Muscle layer of duodenum (tissue), 2 donors: ENCODE measurements at regions not wholly inside any gene's neighbourhood (a gene's known extent, or its start where the extent isn't known, plus 50 kb on each side); places are given as distances from the start of the nearest gene placed in this dataset.

Experiments used
- H3K27ac ChIP-seq: one replicate; pipeline ENCODE4 v1.7.0; 2013; ENCODE audit warnings: mild to moderate bottlenecking, low read length
- H3K27me3 ChIP-seq: one replicate; pipeline ENCODE4 v1.7.0; 2013; ENCODE audit warnings: low read depth, mild to moderate bottlenecking, control low read depth, low read length
- H3K36me3 ChIP-seq, 2 donors: one replicate each; pipeline ENCODE4 v1.7.0; 2013; ENCODE audit warnings: low read length in 2 of 2, control low read depth in 1 of 2, mild to moderate bottlenecking in 1 of 2; ENCODE audit not compliant: insufficient read depth in 2 of 2, control insufficient read depth in 1 of 2
- H3K4me1 ChIP-seq, 2 donors: one replicate each; pipeline ENCODE4 v1.7.0; 2013; ENCODE audit warnings: low read length in 2 of 2, mild to moderate bottlenecking in 2 of 2, control low read depth in 1 of 2, moderate library complexity in 1 of 2; ENCODE audit not compliant: insufficient read depth in 2 of 2, control insufficient read depth in 1 of 2
- H3K4me3 ChIP-seq, 2 donors: one replicate each; pipeline ENCODE4 v1.7.0; 2013; ENCODE audit warnings: low read length in 2 of 2, low read depth in 1 of 2, mild to moderate bottlenecking in 1 of 2
- H3K9me3 ChIP-seq, 2 donors: one replicate each; pipeline ENCODE4 v1.7.0; 2013; ENCODE audit warnings: low read length in 2 of 2, control low read depth in 1 of 2, mild to moderate bottlenecking in 1 of 2; ENCODE audit not compliant: control insufficient read depth in 1 of 2
- donor health status: healthy.

DNA sequence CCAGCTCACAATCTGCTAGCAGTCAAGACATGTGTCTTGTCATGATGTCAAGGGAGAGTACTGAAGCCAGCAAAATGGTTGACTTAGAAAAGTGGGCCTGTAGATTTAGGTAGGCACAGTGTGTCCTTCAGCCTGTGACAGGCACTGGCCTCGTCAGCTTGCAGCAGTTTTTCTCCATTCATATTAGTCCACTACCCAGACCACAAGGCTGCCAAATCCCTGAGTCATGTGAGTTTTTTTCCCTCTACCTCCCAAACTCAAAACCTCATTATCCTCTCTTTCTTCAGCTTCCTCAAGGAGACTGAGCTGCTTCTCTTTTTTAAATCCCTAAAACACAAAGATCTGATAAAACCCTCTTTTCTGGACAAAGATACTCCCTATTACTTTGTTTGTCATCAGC is 102.6 kb upstream of the HS3ST3A1 start:
- H3K4me1 ChIP-seq: no peaks in the 10 kb centered on the region
- no peaks in the 10 kb centered on the region for H3K36me3 ChIP-seq
- H3K9me3 ChIP-seq: no peaks in the 10 kb centered on the region

DNA sequence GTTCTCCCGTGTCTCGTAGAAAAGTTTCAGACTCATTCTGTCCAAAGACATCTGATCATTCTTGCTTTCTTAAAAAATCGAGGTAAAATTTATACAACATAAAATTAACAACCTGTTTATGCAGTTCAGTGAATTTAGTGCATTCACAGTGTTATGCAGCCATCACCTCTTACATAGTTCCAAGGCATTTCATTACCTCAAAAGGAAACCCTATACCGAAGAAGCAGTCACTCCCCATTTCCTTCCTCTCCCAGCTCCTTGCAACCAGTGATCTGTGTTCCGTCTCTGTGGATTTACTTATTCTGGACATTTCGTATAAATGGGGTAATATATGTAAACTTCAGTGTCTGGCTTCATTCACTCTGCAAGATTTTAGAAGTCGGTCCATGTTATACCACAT is 103.5 kb upstream of the HS3ST3A1 start:
- no peaks in the 10 kb centered on the region for H3K36me3 ChIP-seq
- no peak overlapping the region for H3K27ac ChIP-seq
- no peaks in the 10 kb centered on the region for H3K9me3 ChIP-seq
- H3K4me1 ChIP-seq: no peaks in the 10 kb centered on the region
- no peaks in the 10 kb centered on the region for H3K27me3 ChIP-seq
- H3K4me3 ChIP-seq: no peak overlapping the region

More for the DNA sequence above, 102.6 kb upstream of the HS3ST3A1 start:
- H3K4me3 ChIP-seq: no peak overlapping the region
- H3K27me3 ChIP-seq: no peaks in the 10 kb centered on the region
- H3K27ac ChIP-seq: no peak overlapping the region

DNA sequence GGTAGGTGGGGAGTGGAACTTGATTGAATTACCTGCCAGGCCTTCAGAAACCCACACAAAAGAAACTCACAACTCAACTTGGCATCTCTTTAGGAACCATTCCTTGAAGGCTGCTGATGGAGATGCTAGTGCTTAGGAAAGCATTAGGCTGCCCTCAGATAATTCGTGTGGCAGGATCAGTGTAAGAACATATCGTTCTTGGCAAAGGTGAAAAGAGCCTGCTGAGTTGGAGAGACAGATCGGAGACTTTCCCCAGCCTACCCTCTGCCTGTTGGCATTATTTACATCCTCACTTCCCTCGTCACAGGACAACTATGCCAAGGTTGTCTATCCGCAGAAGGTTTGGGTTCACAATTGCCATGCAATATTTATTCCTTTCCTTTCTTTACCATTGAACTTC is 120.0 kb upstream of the HS3ST3A1 start:
- H3K4me1 ChIP-seq: no peaks in the 10 kb centered on the region
- H3K27me3 ChIP-seq: no peaks in the 10 kb centered on the region
- no peak overlapping the region for H3K4me3 ChIP-seq
- no peak overlapping the region for H3K27ac ChIP-seq
- no peaks in the 10 kb centered on the region for H3K36me3 ChIP-seq
- H3K9me3 ChIP-seq: no peaks in the 10 kb centered on the region

DNA sequence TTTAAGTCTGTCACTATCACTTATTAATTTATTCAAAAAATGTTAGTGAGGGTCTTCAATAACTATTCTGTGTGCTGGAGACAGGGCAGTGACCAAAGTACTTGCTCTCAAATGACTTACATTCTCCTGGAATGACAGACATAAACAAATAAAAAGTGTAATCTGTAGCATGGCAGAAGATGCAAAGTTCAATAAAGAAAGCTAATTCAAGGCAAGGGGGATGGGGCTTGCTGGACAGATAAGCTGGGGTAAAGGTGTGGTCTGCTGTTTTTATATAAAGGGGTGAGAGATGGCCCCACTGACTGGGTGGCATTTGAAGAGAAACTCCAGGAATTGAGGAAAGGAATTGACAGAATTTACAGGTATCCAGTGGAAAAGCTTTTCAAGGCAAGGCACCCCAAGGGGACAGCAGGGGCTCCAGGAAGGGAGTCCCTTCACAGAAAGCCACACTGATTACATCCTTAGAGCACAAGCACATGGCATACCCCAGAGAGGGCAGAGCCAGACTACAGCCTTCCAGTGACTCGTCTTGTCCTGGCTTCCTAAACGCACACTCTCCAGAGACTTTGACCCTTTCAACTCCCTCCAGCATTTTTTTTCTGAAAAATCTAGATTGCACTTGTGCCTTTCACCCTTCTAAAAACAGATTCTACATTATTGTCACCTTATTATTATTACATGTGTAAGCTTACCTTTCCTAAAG is 123.7 kb upstream of the HS3ST3A1 start:
- H3K27me3 ChIP-seq: no peaks in the 10 kb centered on the region
- H3K27ac ChIP-seq: no peak overlapping the region
- H3K9me3 ChIP-seq: no peaks in the 10 kb centered on the region
- no peak overlapping the region for H3K4me3 ChIP-seq
- H3K4me1 ChIP-seq: no peaks in the 10 kb centered on the region
- H3K36me3 ChIP-seq: no peaks in the 10 kb centered on the region

DNA sequence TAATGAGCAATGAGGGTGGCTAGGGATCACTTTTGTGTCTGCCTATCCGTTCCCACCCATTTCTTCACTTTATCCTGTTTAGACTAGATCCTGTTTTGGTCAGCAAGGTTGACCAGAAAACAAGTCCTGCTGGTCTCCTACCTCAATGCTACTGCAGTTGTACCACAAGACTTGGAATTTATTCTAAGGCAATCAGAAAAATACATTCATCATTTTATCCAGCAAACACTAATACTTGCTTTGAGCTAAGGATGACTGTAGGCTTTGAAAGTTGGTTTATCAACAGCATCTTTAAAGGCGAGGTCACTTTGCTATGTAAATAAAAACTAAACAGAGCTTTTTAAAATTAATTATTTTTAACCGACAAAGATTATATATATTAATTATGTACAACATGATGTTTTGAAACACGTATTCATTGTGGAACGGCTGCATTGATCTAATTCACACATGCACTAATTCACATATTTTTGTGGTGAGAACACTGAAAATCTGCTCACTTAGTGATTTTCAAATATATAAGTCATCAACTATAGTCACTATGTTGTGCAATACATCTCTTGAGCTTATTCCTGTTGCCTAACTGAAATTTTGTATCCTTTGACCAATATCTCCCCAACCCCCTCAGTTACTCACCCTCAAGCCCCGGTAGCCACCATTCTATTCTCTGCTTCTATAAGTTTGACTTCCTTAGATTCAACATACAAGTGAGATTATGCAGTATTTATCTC is 125.9 kb upstream of the HS3ST3A1 start:
- Histone ChIP-seq H3K36me3 (no peaks in the 10 kb centered on the region), H3K27ac (no peak overlapping the region), H3K4me3 (no peak overlapping the region), H3K27me3 (no peaks in the 10 kb centered on the region), H3K4me1 (no peaks in the 10 kb centered on the region), H3K9me3 (no peaks in the 10 kb centered on the region)

DNA sequence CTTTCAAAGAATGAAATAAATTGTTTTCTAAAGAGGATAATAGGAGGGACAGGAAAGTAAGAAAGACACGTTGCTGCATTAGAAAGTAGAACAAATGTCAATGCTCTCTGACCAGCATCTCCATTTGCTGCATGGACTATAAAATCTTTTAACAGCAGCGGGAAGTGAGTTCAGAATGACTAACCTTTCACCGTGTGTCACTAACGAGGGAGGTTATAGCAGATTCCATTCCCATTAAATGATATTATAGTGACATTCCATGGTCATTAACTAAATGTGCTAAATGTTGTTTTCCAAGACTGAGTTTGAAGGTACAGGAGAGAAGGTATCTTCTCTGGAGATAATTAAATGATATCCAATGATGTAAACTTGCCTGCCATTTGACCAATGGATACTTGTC is 127.1 kb upstream of the HS3ST3A1 start:
- Histone ChIP-seq H3K27me3 (no peaks in the 10 kb centered on the region), H3K27ac (no peak overlapping the region), H3K9me3 (no peaks in the 10 kb centered on the region), H3K4me3 (no peak overlapping the region), H3K4me1 (no peaks in the 10 kb centered on the region), H3K36me3 (no peaks in the 10 kb centered on the region)

DNA sequence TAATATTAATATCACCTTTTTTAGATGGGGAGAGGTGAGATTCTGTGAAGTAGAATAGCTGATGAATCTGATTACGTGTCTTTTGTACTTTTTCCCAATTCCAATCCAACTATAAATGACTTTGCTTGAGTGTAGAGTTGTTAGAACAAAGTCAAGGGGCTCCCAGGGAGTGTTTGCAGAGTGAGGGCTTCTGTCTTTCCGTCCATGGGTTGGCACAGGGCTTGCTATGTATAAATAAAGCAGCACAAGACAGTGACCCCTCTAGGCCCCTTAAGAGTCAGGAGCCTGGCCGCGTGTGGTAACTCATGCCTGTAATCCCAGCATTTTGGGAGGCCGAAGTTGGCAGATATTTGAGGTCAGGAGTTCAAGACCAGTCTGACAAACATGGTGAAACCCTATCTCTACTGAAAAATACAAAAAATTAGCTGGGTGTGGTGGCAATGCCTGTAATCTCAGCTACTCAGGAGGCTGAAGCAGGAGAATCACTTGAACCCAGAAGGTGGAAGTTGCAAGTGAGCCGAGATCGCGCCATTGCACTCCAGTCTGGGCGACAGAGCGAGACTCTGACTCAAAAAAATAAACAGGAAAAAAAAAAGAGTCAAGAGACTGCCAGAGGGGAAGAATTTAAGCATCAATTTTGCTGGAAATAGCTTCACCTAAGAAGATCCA is 127.9 kb upstream of the HS3ST3A1 start:
- Histone ChIP-seq H3K9me3 (no peaks in the 10 kb centered on the region), H3K4me3 (no peak overlapping the region), H3K27me3 (no peaks in the 10 kb centered on the region), H3K4me1 (no peaks in the 10 kb centered on the region), H3K36me3 (no peaks in the 10 kb centered on the region), H3K27ac (no peak overlapping the region)

DNA sequence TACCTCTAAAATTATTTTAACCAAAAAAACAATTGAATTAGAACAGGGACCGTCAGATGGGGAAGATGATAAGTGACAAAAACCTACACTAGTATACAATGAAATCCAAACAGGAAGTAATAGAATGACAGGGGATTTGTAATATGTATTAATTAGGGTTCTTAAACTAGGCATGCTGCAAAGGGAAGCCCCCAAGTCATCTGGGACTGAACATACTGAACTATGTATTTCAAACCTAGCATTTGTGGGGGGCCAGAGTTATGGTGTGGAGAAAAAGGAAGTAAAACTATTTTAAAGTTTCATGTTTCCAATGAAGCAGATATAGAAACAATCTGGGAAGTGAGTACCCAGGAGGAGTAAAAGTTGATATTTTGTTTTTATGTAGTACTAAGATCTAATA is 133.2 kb upstream of the HS3ST3A1 start:
- Histone ChIP-seq H3K36me3 (no peaks in the 10 kb centered on the region), H3K9me3 (no peaks in the 10 kb centered on the region), H3K27ac (no peak overlapping the region), H3K27me3 (no peaks in the 10 kb centered on the region), H3K4me3 (no peak overlapping the region), H3K4me1 (no peaks in the 10 kb centered on the region)

DNA sequence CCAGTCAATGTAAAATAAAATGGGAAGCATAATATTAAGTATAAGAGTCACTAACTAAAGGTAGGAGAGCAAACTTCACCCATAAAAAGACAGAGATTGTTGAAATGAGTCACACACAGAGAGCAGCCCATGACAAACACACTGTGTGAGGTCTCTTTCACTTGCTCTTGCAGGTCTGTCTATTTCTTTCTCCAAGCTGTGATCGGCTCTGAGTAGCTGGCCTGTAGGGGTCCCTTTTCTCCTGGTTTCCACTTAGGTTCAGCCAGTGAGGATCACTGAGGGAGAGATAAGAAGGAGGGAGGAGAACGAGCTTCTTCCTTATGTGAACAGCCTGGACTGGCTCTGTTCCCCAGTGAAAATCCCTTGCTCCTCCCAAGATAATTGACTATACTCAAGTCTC is 133.7 kb upstream of the HS3ST3A1 start:
- no peaks in the 10 kb centered on the region for H3K27me3 ChIP-seq

DNA sequence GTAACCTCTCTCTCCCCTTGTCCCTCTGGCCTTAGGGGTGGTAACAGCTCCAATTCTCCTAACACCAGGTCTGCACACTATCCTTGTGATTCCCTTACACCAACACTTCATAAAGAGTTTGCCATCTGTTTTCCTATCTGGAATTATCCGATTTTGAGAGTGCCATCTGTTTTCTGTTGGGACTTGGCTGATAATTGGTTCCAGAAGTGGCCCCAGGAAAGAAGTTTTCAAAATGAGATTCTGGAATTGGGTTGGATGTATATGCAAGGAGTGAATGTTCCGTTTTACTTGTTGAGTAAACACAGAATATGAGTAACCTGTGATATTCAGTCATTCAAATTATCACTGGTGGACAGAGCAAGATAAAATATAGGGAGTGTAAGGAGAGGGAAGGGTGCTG is 134.1 kb upstream of the HS3ST3A1 start:
- no peaks in the 10 kb centered on the region for H3K36me3 ChIP-seq
- H3K4me1 ChIP-seq: no peaks in the 10 kb centered on the region
- no peaks in the 10 kb centered on the region for H3K27me3 ChIP-seq
- H3K27ac ChIP-seq: no peak overlapping the region
- H3K4me3 ChIP-seq: no peak overlapping the region
- H3K9me3 ChIP-seq: no peaks in the 10 kb centered on the region

More for the DNA sequence above, 133.7 kb upstream of the HS3ST3A1 start:
- Histone ChIP-seq H3K9me3 (no peaks in the 10 kb centered on the region), H3K4me3 (no peak overlapping the region), H3K4me1 (no peaks in the 10 kb centered on the region), H3K27ac (no peak overlapping the region), H3K36me3 (no peaks in the 10 kb centered on the region)

DNA sequence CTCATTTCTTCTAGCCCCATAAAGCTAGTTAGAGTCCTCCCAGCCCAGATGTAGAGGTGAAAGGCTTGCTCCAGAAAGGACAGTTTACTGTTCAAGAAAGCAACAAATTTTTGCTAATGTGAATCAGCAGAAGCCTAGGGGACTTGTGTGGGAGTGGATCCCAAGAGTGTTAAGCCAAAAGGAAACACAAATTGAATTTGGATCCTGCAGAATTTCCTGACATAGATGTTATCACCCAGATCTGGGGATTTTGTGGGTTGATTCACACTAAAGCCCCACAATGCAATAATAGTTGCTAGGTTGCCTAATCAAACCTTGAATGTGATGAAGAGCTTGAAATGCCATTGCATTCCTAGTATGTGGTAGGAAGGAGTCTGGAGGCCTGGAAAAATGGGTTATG is 135.2 kb upstream of the HS3ST3A1 start:
- Histone ChIP-seq H3K27ac (no peak overlapping the region), H3K4me1 (no peaks in the 10 kb centered on the region), H3K27me3 (no peaks in the 10 kb centered on the region), H3K36me3 (no peaks in the 10 kb centered on the region), H3K4me3 (no peak overlapping the region), H3K9me3 (no peaks in the 10 kb centered on the region)
